Upper lobe of left lung (tissue), 6 donors: ENCODE measurements at regions not wholly inside any gene's neighbourhood (a gene's known extent, or its start where the extent isn't known, plus 50 kb on each side); places are given as distances from the start of the nearest gene placed in this dataset.

Experiments
- ATAC-seq, 2 donors: fragments of 200-7000 bp; cut with Tn5 transposase; one replicate each; pipeline ENCODE4 v1.9.1; 2022; ENCODE audit warnings: mild to moderate bottlenecking in 2 of 2, moderate library complexity in 2 of 2; ENCODE audit not compliant: low FRiP score in 2 of 2
- DNase-seq, 2 donors: peaks; one replicate each; pipeline ENCODE4 v3.0.0-alpha.2; 2019 to 2020
- H3K27ac ChIP-seq, 4 donors: fragments of 200-600 bp; sonication (generic); one replicate each; pipeline ENCODE4 v1.5.1; 2016 to 2019
- H3K27me3 ChIP-seq, 4 donors: fragments of 200-600 bp; sonication (generic); one replicate each; pipeline ENCODE4 v1.5.1; 2017 to 2019
- H3K36me3 ChIP-seq, 4 donors: fragments of 200-600 bp; sonication (generic); one replicate each; pipeline ENCODE4 v1.5.1; 2016 to 2019
- H3K4me1 ChIP-seq, 4 donors: fragments of 200-600 bp; sonication (generic); one replicate each; pipeline ENCODE4 v1.5.1; 2018 to 2019
- H3K4me3 ChIP-seq, 4 donors: fragments of 200-600 bp; sonication (generic); one replicate each; pipeline ENCODE4 v1.5.1; 2017 to 2019; ENCODE audit warnings: mild to moderate bottlenecking in 2 of 4, moderate library complexity in 1 of 4
- H3K9me3 ChIP-seq, 4 donors: fragments of 200-600 bp; sonication (generic); one replicate each; pipeline ENCODE4 v1.5.1; 2018 to 2019
- CTCF ChIP-seq, 6 experiments: fragments of 450-650 bp in 4 of 6; fragments of 200-600 bp in 2 of 6; sonication (generic) in 2 of 6; IDR thresholded peaks; one replicate each; pipeline ENCODE4 v1.5.1; 2016 to 2019; ENCODE audit warnings: antibody characterized with exemption in 6 of 6
- EP300 ChIP-seq, 4 donors: sonication (generic); formaldehyde crosslinking; IDR thresholded peaks; one replicate each; pipeline ENCODE4 v1.5.1; 2017; ENCODE audit warnings: antibody characterized with exemption in 4 of 4, control low read depth in 2 of 4
- POLR2A ChIP-seq, 4 donors: fragments of 450-650 bp; IDR thresholded peaks; one replicate each; pipeline ENCODE4 v1.5.1; 2016 to 2017; ENCODE audit warnings: antibody characterized with exemption in 4 of 4, mild to moderate bottlenecking in 2 of 4
- POLR2AphosphoS5 ChIP-seq, 2 donors: sonication (generic); formaldehyde crosslinking; IDR thresholded peaks; one replicate each; pipeline ENCODE4 v1.5.1; 2017; ENCODE audit warnings: antibody characterized with exemption in 2 of 2
- WGBS, 2 donors: methylation state at CpG; one replicate each; pipeline ENCODE4 v1.1.5; 2017 to 2018; 5-methylcytosine and 5-hydroxymethylcytosine counted together
- donor health status: DM: no; HTN: no; CAD: no; lungs with moderate emphysema.
- donor health status: DM: no; HTN: yes; CAD: no; lungs with severe emphysema.

GRCh38 chr5:88607492-88607891, 275.5 kb downstream of the MEF2C start:
- no peak overlapping the region for H3K27ac ChIP-seq
- no peaks in the 10 kb centered on the region for H3K9me3 ChIP-seq
- no peaks in the 10 kb centered on the region for H3K36me3 ChIP-seq
- ATAC-seq, result no peak
- WGBS, 2 donors, result 71 to 83% methylated on average over 1 of the region's 1 CpG
- no peak for TF ChIP-seq POLR2A (IDR thresholded peaks at IDR 0.05)
- no peak for TF ChIP-seq EP300 (IDR thresholded peaks at IDR 0.05)
- H3K4me1 ChIP-seq, result no peaks in the 10 kb centered on the region
- no peaks in the 10 kb centered on the region for H3K27me3 ChIP-seq
- no peak for DNase-seq
- no peak overlapping the region for H3K4me3 ChIP-seq

GRCh38 chr5:88606626-88607025, 276.4 kb downstream of the MEF2C start:
- no peak for ATAC-seq
- Histone ChIP-seq H3K36me3 (no peaks in the 10 kb centered on the region), H3K4me3 (no peak overlapping the region), H3K9me3 (no peaks in the 10 kb centered on the region), H3K27ac (no peak overlapping the region), H3K27me3 (no peaks in the 10 kb centered on the region), H3K4me1 (no peaks in the 10 kb centered on the region)
- TF ChIP-seq POLR2AphosphoS5 (IDR thresholded peaks at IDR 0.05) (no peak), CTCF (IDR thresholded peaks at IDR 0.05) (no peak), POLR2A (IDR thresholded peaks at IDR 0.05) (no peak)
- WGBS, 2 donors, result 88 to 94% methylated on average over 5 of the region's 5 CpGs
- no peak for DNase-seq

- Histone ChIP-seq H3K4me3 (no peak overlapping the region), H3K27ac (no peak overlapping the region), H3K36me3 (no peaks in the 10 kb centered on the region), H3K9me3 (no peaks in the 10 kb centered on the region), H3K4me1 (no peaks in the 10 kb centered on the region), H3K27me3 (no peaks in the 10 kb centered on the region)
- ATAC-seq (no peak), DNase-seq (no peak)
- WGBS, 2 donors, result 75 to 79% methylated on average over 1 of the region's 1 CpG
- TF ChIP-seq POLR2AphosphoS5 (IDR thresholded peaks at IDR 0.05) (no peak), EP300 (IDR thresholded peaks at IDR 0.05) (no peak), POLR2A (IDR thresholded peaks at IDR 0.05) (no peak), CTCF (IDR thresholded peaks at IDR 0.05) (no peak)
Measured at GRCh38 chr5:88606173-88606572, 276.8 kb downstream of the MEF2C start.

- no peak for TF ChIP-seq POLR2AphosphoS5 (IDR thresholded peaks at IDR 0.05)
- Histone ChIP-seq H3K27ac (no peak overlapping the region), H3K27me3 (no peaks in the 10 kb centered on the region), H3K4me1 (no peaks in the 10 kb centered on the region), H3K4me3 (no peak overlapping the region), H3K36me3 (no peaks in the 10 kb centered on the region), H3K9me3 (no peaks in the 10 kb centered on the region)
- ATAC-seq (no peak), DNase-seq (peak in 1 of 2 donors; percentile 68)
- 91 to 94% methylated on average over 13 to 22 of the region's 22 CpGs for WGBS, 2 donors
Measured at GRCh38 chr5:88602584-88602983, 280.4 kb downstream of the MEF2C start.

- Histone ChIP-seq H3K9me3 (no peaks in the 10 kb centered on the region), H3K4me3 (no peak overlapping the region), H3K27me3 (no peaks in the 10 kb centered on the region), H3K27ac (no peak overlapping the region), H3K4me1 (no peaks in the 10 kb centered on the region), H3K36me3 (no peaks in the 10 kb centered on the region)
- 64 to 81% methylated on average over 1 of the region's 1 CpG for WGBS, 2 donors
- DNase-seq (no peak), ATAC-seq (no peak)
- no peak for TF ChIP-seq POLR2AphosphoS5 (IDR thresholded peaks at IDR 0.05)
- TF ChIP-seq EP300 (IDR thresholded peaks at IDR 0.05), result no peak
- no peak for TF ChIP-seq CTCF (IDR thresholded peaks at IDR 0.05)
- TF ChIP-seq POLR2A (IDR thresholded peaks at IDR 0.05), result no peak
Measured at GRCh38 chr5:88594441-88594840, 288.5 kb downstream of the MEF2C start.

- 92 to 94% methylated on average over 4 of the region's 4 CpGs for WGBS, 2 donors
- DNase-seq (no peak), ATAC-seq (no peak)
- H3K4me1 ChIP-seq, result no peaks in the 10 kb centered on the region
- TF ChIP-seq CTCF (IDR thresholded peaks at IDR 0.05), result no peak
- TF ChIP-seq POLR2A (IDR thresholded peaks at IDR 0.05), result no peak
- H3K27ac ChIP-seq, result no peak overlapping the region
- H3K9me3 ChIP-seq, result peaks cover 0 to 10% (median 7%) of the 10 kb centered on the region in 4 donors
- H3K36me3 ChIP-seq, result no peaks in the 10 kb centered on the region
- H3K4me3 ChIP-seq, result no peak overlapping the region
- no peaks in the 10 kb centered on the region for H3K27me3 ChIP-seq
Measured at GRCh38 chr5:88588609-88589008, 294.4 kb downstream of the MEF2C start.
